ENCODE measurements at regions not wholly inside any gene's neighbourhood (a gene's known extent, or its start where the extent isn't known, plus 50 kb on each side); places are given as distances from the start of the nearest gene placed in this dataset.
"Not testable (repeated sequence)": the region's sequence is repeated elsewhere in the genome, so short reads cannot be mapped to it uniquely, and the experiment has no call there.

DNA sequence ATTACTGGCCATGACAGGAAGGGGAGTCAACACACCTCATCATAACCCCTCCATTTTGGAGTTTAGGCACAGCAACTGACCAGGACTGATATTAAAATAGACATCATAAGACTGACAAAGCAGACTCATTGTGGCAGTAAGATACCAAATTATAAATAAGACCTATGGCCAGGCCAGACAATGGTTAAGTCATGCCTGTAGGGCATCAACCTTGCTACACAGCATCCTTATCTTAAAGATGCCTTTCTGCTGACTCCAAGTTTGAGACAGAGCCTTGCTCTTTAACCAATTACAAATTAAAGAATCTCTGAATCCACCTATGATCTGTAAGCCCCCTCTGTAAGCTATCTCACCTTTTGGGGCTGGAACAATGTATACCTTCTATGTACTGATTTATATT, 65.5 kb downstream of the VCX2 start:
- DNase-seq = no peak

GRCh38 chrX:8103655-8104054, 67.4 kb downstream of the VCX2 start:
- no peak for DNase-seq

- no peak for DNase-seq
Measured at GRCh38 chrX:8091510-8091909, 79.6 kb downstream of the VCX2 start.

GRCh38 chrX:8090906-8091305, 80.2 kb downstream of the VCX2 start:
- no peak for DNase-seq

GRCh38 chrX:8090482-8090881, 80.6 kb downstream of the VCX2 start:
- DNase-seq = no peak

GRCh38 chrX:8089141-8089540, 81.9 kb downstream of the VCX2 start:
- DNase-seq = no peak

GRCh38 chrX:8084006-8084405, 87.1 kb downstream of the VCX2 start:
- no peak for DNase-seq

DNA sequence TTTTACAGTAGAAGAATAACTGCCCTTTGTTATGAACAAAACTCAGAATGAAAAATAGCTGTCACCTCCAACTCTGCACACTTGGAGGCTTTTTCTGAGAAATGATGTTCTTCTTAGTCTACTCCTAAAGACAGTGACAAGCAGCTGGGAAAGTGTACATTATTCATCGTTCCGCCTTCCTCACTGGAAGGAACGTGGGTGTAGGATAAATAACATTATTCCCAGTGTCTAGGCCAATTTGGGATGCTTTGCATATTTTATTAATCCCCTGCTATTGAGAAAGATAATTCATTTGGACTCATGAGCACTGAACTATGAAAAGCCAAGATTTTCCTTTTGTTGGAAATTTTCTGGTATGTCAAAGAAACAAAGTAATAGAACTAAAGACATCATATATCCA, 87.8 kb downstream of the VCX2 start:
- no peak for DNase-seq

DNA sequence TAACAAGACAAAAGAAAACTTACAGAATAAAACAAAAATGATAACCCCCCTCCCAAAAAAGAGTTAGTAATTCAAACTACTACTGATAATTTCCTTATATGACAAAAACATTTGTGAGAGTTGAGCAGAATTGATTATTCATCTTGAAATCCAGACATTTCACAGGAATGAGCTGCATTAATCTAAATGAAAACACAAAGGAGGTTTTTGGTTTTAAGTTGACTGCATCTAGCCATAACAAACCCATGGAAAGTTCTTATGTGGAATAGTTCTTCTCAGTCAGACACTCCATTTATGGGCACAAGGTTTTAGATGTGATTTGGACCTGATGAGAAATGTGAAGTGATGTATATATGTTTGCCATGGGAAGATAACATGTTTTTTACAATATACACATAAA, 95.4 kb downstream of the VCX2 start:
- DNase-seq = no peak

GRCh38 chrX:8067754-8068462, 103.2 kb downstream of the VCX2 start:
- no peak for DNase-seq

- DNase-seq = no peak
Measured at GRCh38 chrX:8052909-8053308, 118.2 kb downstream of the VCX2 start.

- no peak for DNase-seq
Measured at GRCh38 chrX:8049827-8050226, 121.2 kb downstream of the VCX2 start.

GRCh38 chrX:8048466-8048865, 121.3 kb upstream of the PNPLA4 start:
- DNase-seq = no peak

GRCh38 chrX:8044947-8045346, 117.7 kb upstream of the PNPLA4 start:
- DNase-seq = no peak

DNA sequence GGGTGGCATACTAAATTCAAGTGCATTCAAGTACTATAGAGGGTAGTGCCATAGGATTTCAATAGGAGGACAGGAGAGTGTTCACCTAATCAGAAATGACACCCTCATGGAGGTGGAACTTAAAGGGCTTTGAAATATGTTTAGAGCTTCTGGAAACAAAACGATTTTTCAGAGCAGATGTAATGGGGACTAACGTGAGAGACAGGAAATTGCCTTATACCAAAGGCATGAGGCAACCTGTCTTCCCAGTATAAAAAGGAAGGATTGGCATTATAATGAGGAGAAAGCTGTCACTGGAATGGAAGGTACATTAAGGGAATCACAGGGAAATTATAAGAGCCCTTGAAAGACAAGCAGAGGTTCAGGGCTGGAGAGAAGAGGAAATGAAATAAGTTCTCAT, 116.3 kb upstream of the PNPLA4 start:
- no peak for DNase-seq

GRCh38 chrX:8043121-8043520, 115.9 kb upstream of the PNPLA4 start:
- no peak for DNase-seq

- no peak for DNase-seq
Measured at GRCh38 chrX:8042304-8042703, 115.1 kb upstream of the PNPLA4 start.

GRCh38 chrX:8039711-8040110, 112.5 kb upstream of the PNPLA4 start:
- not testable (repeated sequence) for DNase-seq

DNA sequence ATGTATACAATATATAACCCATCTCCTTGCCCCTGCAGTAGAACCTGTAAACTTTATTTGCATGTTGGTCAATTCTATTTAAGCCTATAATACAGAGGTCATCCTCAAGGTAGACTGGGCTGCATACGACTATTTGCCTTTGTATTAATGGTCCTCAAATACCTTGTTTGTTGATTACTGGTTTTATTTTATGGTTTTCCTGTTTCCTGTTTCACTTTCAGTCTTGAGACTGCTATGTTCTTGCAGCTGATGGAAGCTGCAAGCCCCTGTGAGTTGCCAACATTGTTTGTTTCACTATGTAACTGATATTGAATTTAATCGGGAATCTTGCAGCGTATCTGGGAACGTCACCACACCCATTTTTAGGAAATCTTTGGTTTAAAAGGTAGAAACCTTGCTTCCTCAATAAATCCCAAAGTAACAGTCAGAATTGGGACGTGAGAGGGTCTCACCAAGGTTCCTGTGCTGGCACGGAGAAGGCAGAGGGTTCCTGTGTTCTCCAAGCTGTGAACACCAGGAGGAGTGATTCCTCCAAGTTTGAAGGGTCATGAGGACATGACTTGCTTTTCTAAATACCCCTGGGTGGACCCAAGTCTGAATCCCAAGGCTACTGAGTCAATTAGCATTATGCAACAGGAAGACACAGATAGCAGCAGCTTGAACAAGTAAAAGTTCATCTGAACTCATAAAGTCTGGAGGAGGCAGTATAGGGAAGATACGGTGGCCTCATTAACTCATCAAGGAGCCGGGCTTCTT, 110.6 kb upstream of the PNPLA4 start:
- DNase-seq = no peak

GRCh38 chrX:8036914-8037313, 109.7 kb upstream of the PNPLA4 start:
- DNase-seq = no peak

- no peak for DNase-seq
Measured at GRCh38 chrX:8034058-8034457, 106.8 kb upstream of the PNPLA4 start.

GRCh38 chrX:8033175-8033574, 106.0 kb upstream of the PNPLA4 start:
- no peak for DNase-seq

DNA sequence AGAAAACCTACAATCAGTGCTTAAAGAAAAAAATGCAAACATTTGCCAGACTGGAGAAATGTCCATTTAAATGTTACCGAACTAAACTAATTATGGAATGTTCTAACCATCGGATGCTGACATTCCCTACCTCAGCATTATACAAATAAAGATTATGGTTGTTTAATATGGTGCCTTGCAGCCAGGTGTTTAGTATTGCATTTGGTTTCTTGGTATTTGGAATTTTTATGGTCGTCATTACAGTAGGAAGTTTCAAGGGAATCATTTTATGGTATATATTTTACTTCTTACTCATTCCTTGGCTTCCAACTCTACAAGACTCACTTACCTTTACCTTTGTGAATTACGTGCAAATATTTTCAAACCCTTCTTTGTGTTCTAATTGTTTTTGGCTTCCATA, 103.1 kb upstream of the PNPLA4 start:
- no peak for DNase-seq

GRCh38 chrX:8027827-8028226, 100.6 kb upstream of the PNPLA4 start:
- no peak for DNase-seq

- DNase-seq = no peak
Measured at GRCh38 chrX:8025705-8026104, 98.5 kb upstream of the PNPLA4 start.

Measured in stimulated activated CD4-positive, alpha-beta T cell treated with anti-CD3 and anti-CD28 coated beads, Interleukin-1b, Interleukin-23, amount 100 ng/mL, for 48 hours (primary cell).